K562 (cell line): ENCODE measurements at regions not wholly inside any gene's neighbourhood (a gene's known extent, or its start where the extent isn't known, plus 50 kb on each side); places are given as distances from the start of the nearest gene placed in this dataset.
A peak's percentile ranks its signal among the peaks of the same experiment; 100 is the strongest.

ENCODE experiments used
- ATAC-seq: fragments of 200-7000 bp; cut with Tn5 transposase; 3 replicates; pipeline ENCODE4 v1.9.1; 2020; ENCODE audit warnings: moderate library complexity
- BruUV-seq: library from RNA; stranded (reverse); fragments of 400-500 nt; replicated peaks from 2 replicates; lab custom pipeline; 2021; lab: Mats Ljungman, UMichigan
- CTCF ChIA-PET: fragments of 300-600 bp; formaldehyde crosslinking; extraction: SDS; loops from one replicate; lab custom pipeline; 2021; ENCODE audit warnings: low intra/inter-chr PET ratio; lab: Yijun Ruan, JAX
- POLR2A ChIA-PET: fragments of 300-600, 350-650 bp; sonication (Branson Sonifier 250); formaldehyde crosslinking; extraction: SDS; loops from one replicate; lab custom pipeline; 2021; ENCODE audit warnings: antibody characterized with exemption, inconsistent platforms; lab: Yijun Ruan, JAX
- DNase-seq, 4 experiments: peaks; one replicate each; pipeline versions ENCODE4 v3.0.0 to v3.0.0-alpha.2; 2011 to 2018; ENCODE audit warnings: low spot score in 3 of 4, mixed read lengths in 3 of 4; ENCODE audit errors: extremely low read depth in 1 of 4
- FAIRE-seq: peaks from 2 replicates; lab custom pipeline; 2011; peaks lifted over from hg19 to GRCh38; lab: Jason Lieb, UNC
- H2AFZ ChIP-seq: 2 replicates; pipeline ENCODE4 v1.6.0; 2011; ENCODE audit warnings: low read depth, low read length, control low read depth, inconsistent platforms
- H3K27ac ChIP-seq: fragments of 200-600 bp; 3 replicates; pipeline ENCODE4 v1.8.0; 2011; ENCODE audit warnings: low read depth, mild to moderate bottlenecking, control low read depth, inconsistent platforms, low read length, moderate library complexity, mixed read lengths; ENCODE audit errors: extremely low read depth
- H3K27me3 ChIP-seq, 2 experiments: fragments of 300-600 bp in 1 of 2; 2 replicates in 1 of 2; 3 replicates in 1 of 2; pipeline versions ENCODE4 v1.6.0 to v1.8.0; 2011; ENCODE audit warnings: inconsistent platforms in 2 of 2, low read length in 2 of 2, mild to moderate bottlenecking in 1 of 2, mixed read lengths in 1 of 2, moderate library complexity in 1 of 2; ENCODE audit not compliant: control insufficient read depth in 2 of 2, insufficient read depth in 2 of 2
- H3K36me3 ChIP-seq: fragments of 300-600 bp; 3 replicates; pipeline ENCODE4 v1.8.0; 2011; ENCODE audit warnings: mild to moderate bottlenecking, low read length, inconsistent platforms; ENCODE audit not compliant: control insufficient read depth, insufficient read depth
- H3K4me1 ChIP-seq, 2 experiments: fragments of 200-600 bp in 1 of 2; replicated peaks in 1 of 2; 2 replicates in 1 of 2; 3 replicates in 1 of 2; pipeline versions ENCODE4 v1.5.1 to v1.8.0; 2011; ENCODE audit warnings: inconsistent platforms in 2 of 2, low read length in 2 of 2, mild to moderate bottlenecking in 1 of 2, mixed read lengths in 1 of 2, moderate library complexity in 1 of 2; ENCODE audit not compliant: control insufficient read depth in 2 of 2, insufficient read depth in 2 of 2
- H3K4me2 ChIP-seq: 2 replicates; pipeline ENCODE4 v1.6.1; 2011; ENCODE audit warnings: low read length, control low read depth, inconsistent platforms, mixed read lengths; ENCODE audit not compliant: insufficient read depth
- H3K4me3 ChIP-seq: fragments of 200-600 bp; sonication (generic), shearing (Covaris generic); 2 replicates; pipeline ENCODE4 v1.5.1; 2016; ENCODE audit warnings: control low read depth, inconsistent platforms
- H3K79me2 ChIP-seq: fragments of 200-600 bp; 3 replicates; pipeline ENCODE4 v1.8.0; 2011; ENCODE audit warnings: low read length, inconsistent platforms; ENCODE audit not compliant: control insufficient read depth, insufficient read depth
- H3K9ac ChIP-seq, 2 experiments: 2 replicates each; pipeline versions ENCODE4 v1.6.0 to v1.6.1; 2011; ENCODE audit warnings: low read depth in 2 of 2, low read length in 2 of 2, control low read depth in 1 of 2, inconsistent platforms in 1 of 2, mild to moderate bottlenecking in 1 of 2, mixed read lengths in 1 of 2; ENCODE audit not compliant: insufficient read depth in 1 of 2
- H3K9me1 ChIP-seq: one replicate; pipeline ENCODE4 v1.6.0; 2011; ENCODE audit warnings: inconsistent platforms, mild to moderate bottlenecking, low read length, moderate library complexity; ENCODE audit not compliant: control insufficient read depth, insufficient read depth
- H3K9me3 ChIP-seq: replicated peaks from 2 replicates; pipeline ENCODE4 v1.5.1; 2011; ENCODE audit warnings: low read depth, low read length, inconsistent platforms; ENCODE audit not compliant: control insufficient read depth, insufficient read depth
- H4K20me1 ChIP-seq: replicated peaks from 2 replicates; pipeline ENCODE4 v1.6.1; 2011; ENCODE audit warnings: low read length, inconsistent platforms, mixed read lengths; ENCODE audit not compliant: control insufficient read depth, insufficient read depth
- C11orf30 ChIP-seq: fragments of 450-650 bp; IDR thresholded peaks from 2 replicates; pipeline ENCODE4 v1.6.1; 2016; ENCODE audit warnings: low read depth, mild to moderate bottlenecking
- ELF4 ChIP-seq: fragments of 450-650 bp; formaldehyde crosslinking; IDR thresholded peaks from 2 replicates; pipeline ENCODE4 v1.4.0; 2022; ENCODE audit warnings: missing genetic modification characterization
- MAFG ChIP-seq: fragments of 450-650 bp; conservative IDR thresholded peaks from 2 replicates; pipeline ENCODE4 v1.6.1; 2016; ENCODE audit warnings: missing genetic modification characterization, missing compliant biosample characterization
- SP1 ChIP-seq: sonication (generic); formaldehyde crosslinking; IDR thresholded peaks from 2 replicates; pipeline ENCODE4 v1.8.1; 2022; ENCODE audit warnings: mild to moderate bottlenecking, missing genetic modification reagents
- TEAD1 ChIP-seq, 2 experiments: fragments of 450-650 bp in 1 of 2; sonication (generic) in 1 of 2; formaldehyde crosslinking; IDR thresholded peaks; 2 replicates each; pipeline versions ENCODE4 v1.4.0 to v1.8.0; 2020 to 2022; ENCODE audit warnings: mild to moderate bottlenecking in 2 of 2, missing genetic modification reagents in 1 of 2
- ZFPM2 ChIP-seq: fragments of 250-450 bp; sonication (Bioruptor Pico); IDR thresholded peaks from 2 replicates; pipeline ENCODE4 v1.5.1; 2022; ENCODE audit warnings: mild to moderate bottlenecking
- ZNF316 ChIP-seq: fragments of 450-650 bp; IDR thresholded peaks from 2 replicates; pipeline ENCODE4 v1.6.1; 2016
- ZNF347 ChIP-seq: fragments of 450-650 bp; formaldehyde crosslinking; IDR thresholded peaks from 2 replicates; pipeline ENCODE4 v1.4.0; 2020; ENCODE audit warnings: low read depth, mild to moderate bottlenecking, moderate library complexity
- WGBS: fragments of 100-300 bp; shearing (Covaris generic); methylation state at CpG from one replicate; pipeline ENCODE4 v1.1.6; 2016; ENCODE audit warnings: low coverage, mixed read lengths; ENCODE audit not compliant: insufficient coverage; ENCODE audit errors: missing lambda C conversion rate; 5-methylcytosine and 5-hydroxymethylcytosine counted together
- in situ Hi-C: fragments of 300-500 bp; cut with MboI; formaldehyde crosslinking; loops from 4 replicates; pipeline ENCODE4 v1.15.0; 2018; ENCODE audit warnings: inconsistent platforms, mixed read lengths
- intact Hi-C: fragments of 100-400 bp; cut with micrococcal nuclease; formaldehyde crosslinking; loops from 2 replicates; pipeline ENCODE4 v1.14.2; 2022
- TF ChIP-seq, protein P1 (sequence below): fragments of 450-650 bp; IDR thresholded peaks from 2 replicates; pipeline ENCODE4 v1.6.1; 2016; ENCODE audit warnings: low read depth

DNA sequence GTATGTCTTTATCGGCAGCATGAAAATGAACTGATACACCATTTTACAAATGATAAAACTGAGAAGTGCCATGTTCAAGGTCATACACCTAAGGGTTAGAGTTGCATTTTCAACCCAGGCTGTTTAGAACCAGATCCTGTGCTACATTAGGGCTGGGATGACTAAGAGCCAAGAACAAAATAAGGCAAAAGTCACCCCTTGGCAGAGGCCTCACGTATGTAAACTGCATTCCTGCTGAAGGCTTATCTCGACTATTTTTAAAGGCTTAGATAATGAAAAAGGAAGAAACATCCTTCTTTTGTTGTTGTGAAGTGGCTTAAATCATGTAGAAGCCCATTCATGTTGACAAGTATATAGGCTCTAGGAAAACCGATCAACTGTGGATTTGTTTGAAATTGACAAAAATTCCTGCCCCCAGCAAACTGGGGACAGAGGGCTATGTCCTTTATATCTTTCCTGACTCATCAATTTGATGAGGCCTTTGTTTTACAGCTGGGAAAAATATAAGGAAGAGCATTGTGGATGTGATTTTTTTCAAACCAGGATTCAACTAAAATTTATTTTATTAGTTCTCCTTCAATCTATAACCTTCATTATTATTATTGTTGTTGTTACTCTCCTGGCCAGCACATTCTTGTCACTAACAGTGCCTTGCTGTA is 196.5 kb downstream of the SNX18 start:
- no peak for DNase-seq
- H3K36me3 ChIP-seq: no peaks in the 10 kb centered on the region
- ATAC-seq: no peak
- ChIA-PET CTCF (no interaction called here), POLR2A (interaction anchor here (1.1 kb wide), 1 partner anchor 11 kb away, joined by 3 read pairs; no protein-coding TSS in a partner anchor)
- 44% methylated on average over 4 of the region's 4 CpGs for WGBS
- TF ChIP-seq ZNF347 (no peak), ZFPM2 (CRISPR knock-in tag) (no peak), ZNF316 (peak; percentile 36; the same call in 1 of the 2 replicates), TEAD1 (CRISPR knock-in tag; IDR thresholded peaks at IDR 0.05) (0 out of 4 replicates have a peak, but pooled peaks of 1 of the 2 experiments have one; percentile 17), MAFG (peak; percentile 45; the same call in 1 of the 2 replicates), C11orf30 (peak; percentile 38; the same call in 1 of the 2 replicates)
- no TSS peak for BruUV-seq
- H3K9ac ChIP-seq: no peak overlapping the region
- no peak for FAIRE-seq
- in situ Hi-C loops (no loop called here), intact Hi-C loops (no loop called here)
- H3K4me2 ChIP-seq: no peak overlapping the region
- H3K9me1 ChIP-seq: no peaks in the 10 kb centered on the region
- H3K27ac ChIP-seq: no peak overlapping the region
- no peaks in the 10 kb centered on the region for H3K27me3 ChIP-seq
- peaks cover 0 to 5% of the 10 kb centered on the region in 2 experiments; a peak in 2 of 5 replicates for H3K4me1 ChIP-seq
- H2AFZ ChIP-seq: no peak overlapping the region
- H3K79me2 ChIP-seq: no peaks in the 10 kb centered on the region
- no peaks in the 10 kb centered on the region for H4K20me1 ChIP-seq
- H3K4me3 ChIP-seq: no peak overlapping the region
- no peaks in the 10 kb centered on the region for H3K9me3 ChIP-seq

DNA sequence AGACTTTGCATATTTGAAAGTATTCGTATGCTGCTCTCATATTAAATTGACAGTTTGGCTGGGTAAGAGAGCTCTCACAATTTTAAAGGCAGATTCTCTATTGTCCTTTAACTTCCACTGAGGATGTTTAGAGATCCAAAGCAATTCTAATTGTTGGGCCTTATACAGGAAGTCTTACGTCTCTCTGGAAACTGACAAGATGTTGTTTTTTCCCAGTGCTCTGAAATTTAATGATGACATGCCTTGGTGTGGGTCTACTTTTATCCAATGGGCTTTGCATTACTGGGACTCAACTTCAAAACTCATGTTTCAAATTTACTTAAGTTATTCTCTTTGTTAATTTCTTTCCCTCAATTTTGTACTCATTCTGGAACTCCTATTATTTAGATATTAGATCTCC is 191.5 kb downstream of the SNX18 start:
- H2AFZ ChIP-seq: no peak overlapping the region
- no peak for FAIRE-seq
- WGBS: 81% methylated on average over 2 of the region's 2 CpGs

More for the DNA sequence above, 191.5 kb downstream of the SNX18 start:
- Histone ChIP-seq H3K9ac (no peak overlapping the region), H3K79me2 (no peaks in the 10 kb centered on the region), H3K9me1 (no peaks in the 10 kb centered on the region), H4K20me1 (no peaks in the 10 kb centered on the region), H3K4me3 (no peak overlapping the region), H3K27me3 (no peaks in the 10 kb centered on the region), H3K27ac (no peak overlapping the region), H3K9me3 (no peaks in the 10 kb centered on the region), H3K36me3 (no peaks in the 10 kb centered on the region; the same call in 2 of the 3 replicates), H3K4me1 (no peaks in the 10 kb centered on the region), H3K4me2 (no peak overlapping the region)
- CTCF ChIA-PET: no interaction called here
- in situ Hi-C loops (no loop called here), intact Hi-C loops (no loop called here)
- no peak for ATAC-seq
- BruUV-seq: no TSS peak
- POLR2A ChIA-PET: no interaction called here
- no peak for TF ChIP-seq C11orf30
- TF ChIP-seq SP1 (CRISPR knock-in tag): no peak
- TF ChIP-seq ELF4 (CRISPR knock-in tag): no peak
- TF ChIP-seq, protein P1, sequence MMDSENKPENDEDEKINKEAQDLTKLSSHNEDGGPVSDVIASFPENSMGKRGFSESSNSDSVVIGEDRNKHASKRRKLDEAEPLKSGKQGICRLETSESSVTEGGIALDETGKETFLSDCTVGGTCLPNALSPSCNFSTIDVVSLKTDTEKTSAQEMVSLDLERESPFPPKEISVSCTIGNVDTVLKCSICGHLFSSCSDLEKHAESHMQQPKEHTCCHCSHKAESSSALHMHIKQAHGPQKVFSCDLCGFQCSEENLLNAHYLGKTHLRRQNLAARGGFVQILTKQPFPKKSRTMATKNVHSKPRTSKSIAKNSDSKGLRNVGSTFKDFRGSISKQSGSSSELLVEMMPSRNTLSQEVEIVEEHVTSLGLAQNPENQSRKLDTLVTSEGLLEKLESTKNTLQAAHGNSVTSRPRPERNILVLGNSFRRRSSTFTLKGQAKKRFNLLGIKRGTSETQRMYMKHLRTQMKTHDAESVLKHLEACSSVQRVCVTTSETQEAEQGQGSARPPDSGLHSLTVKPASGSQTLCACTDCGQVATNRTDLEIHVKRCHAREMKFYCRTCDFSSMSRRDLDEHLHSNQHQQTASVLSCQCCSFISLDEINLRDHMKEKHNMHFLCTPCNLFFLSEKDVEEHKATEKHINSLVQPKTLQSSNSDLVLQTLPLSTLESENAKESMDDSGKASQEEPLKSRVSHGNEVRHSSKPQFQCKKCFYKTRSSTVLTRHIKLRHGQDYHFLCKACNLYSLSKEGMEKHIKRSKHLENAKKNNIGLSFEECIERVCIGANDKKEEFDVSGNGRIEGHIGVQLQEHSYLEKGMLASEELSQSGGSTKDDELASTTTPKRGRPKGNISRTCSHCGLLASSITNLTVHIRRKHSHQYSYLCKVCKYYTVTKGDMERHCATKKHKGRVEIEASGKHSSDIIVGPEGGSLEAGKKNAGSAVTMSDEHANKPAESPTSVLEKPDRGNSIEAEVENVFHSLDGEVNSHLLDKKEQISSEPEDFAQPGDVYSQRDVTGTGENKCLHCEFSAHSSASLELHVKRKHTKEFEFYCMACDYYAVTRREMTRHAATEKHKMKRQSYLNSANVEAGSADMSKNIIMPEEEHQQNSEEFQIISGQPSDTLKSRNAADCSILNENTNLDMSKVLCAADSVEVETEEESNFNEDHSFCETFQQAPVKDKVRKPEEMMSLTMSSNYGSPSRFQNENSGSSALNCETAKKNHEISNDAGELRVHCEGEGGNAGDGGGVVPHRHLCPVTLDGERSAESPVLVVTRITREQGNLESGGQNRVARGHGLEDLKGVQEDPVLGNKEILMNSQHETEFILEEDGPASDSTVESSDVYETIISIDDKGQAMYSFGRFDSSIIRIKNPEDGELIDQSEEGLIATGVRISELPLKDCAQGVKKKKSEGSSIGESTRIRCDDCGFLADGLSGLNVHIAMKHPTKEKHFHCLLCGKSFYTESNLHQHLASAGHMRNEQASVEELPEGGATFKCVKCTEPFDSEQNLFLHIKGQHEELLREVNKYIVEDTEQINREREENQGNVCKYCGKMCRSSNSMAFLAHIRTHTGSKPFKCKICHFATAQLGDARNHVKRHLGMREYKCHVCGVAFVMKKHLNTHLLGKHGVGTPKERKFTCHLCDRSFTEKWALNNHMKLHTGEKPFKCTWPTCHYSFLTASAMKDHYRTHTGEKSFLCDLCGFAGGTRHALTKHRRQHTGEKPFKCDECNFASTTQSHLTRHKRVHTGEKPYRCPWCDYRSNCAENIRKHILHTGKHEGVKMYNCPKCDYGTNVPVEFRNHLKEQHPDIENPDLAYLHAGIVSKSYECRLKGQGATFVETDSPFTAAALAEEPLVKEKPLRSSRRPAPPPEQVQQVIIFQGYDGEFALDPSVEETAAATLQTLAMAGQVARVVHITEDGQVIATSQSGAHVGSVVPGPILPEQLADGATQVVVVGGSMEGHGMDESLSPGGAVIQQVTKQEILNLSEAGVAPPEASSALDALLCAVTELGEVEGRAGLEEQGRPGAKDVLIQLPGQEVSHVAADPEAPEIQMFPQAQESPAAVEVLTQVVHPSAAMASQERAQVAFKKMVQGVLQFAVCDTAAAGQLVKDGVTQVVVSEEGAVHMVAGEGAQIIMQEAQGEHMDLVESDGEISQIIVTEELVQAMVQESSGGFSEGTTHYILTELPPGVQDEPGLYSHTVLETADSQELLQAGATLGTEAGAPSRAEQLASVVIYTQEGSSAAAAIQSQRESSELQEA: no peak
- TF ChIP-seq, all 486 proteins: peak for 0
- no peak for DNase-seq
